Gastroesophageal sphincter (tissue), 4 donors: ENCODE measurements at regions not wholly inside any gene's neighbourhood (a gene's known extent, or its start where the extent isn't known, plus 50 kb on each side); places are given as distances from the start of the nearest gene placed in this dataset.
"Not testable (repeated sequence)": the region's sequence is repeated elsewhere in the genome, so short reads cannot be mapped to it uniquely, and the experiment has no call there.

Experiments
- ATAC-seq: fragments of 150-250 bp; one replicate; pipeline ENCODE4 v1.9.1; 2016; ENCODE audit warnings: mild to moderate bottlenecking, moderate library complexity
- H3K27ac ChIP-seq, 4 donors: fragments of 200-600 bp; sonication (generic) in 3 of 4; 1 replicate in 3 of 4; 2 replicates in 1 of 4; pipeline ENCODE4 v1.5.1; 2016 to 2019
- H3K27me3 ChIP-seq: fragments of 200-600 bp; sonication (generic); one replicate; pipeline ENCODE4 v1.5.1; 2019
- H3K36me3 ChIP-seq, 2 donors: fragments of 200-600 bp; sonication (generic); one replicate each; pipeline ENCODE4 v1.5.1; 2019; ENCODE audit warnings: control low read depth in 1 of 2
- H3K4me1 ChIP-seq, 3 donors: fragments of 200-600 bp; sonication (generic); 1 replicate in 2 of 3; 2 replicates in 1 of 3; pipeline ENCODE4 v1.5.1; 2016 to 2019; ENCODE audit warnings: control low read depth in 2 of 3
- H3K4me3 ChIP-seq, 2 donors: fragments of 200-600 bp; sonication (generic); one replicate each; pipeline ENCODE4 v1.5.1; 2019; ENCODE audit warnings: mild to moderate bottlenecking in 1 of 2, moderate library complexity in 1 of 2
- H3K9me3 ChIP-seq, 3 donors: fragments of 200-600 bp; sonication (generic); one replicate each; pipeline ENCODE4 v1.5.1; 2017 to 2019; ENCODE audit warnings: control low read depth in 2 of 3
- CTCF ChIP-seq, 4 experiments: fragments of 200-600 bp in 2 of 4; fragments of 450-650 bp in 2 of 4; sonication (generic) in 1 of 4; IDR thresholded peaks; one replicate each; pipeline ENCODE4 v1.5.1; 2017 to 2019; ENCODE audit warnings: antibody characterized with exemption in 4 of 4, mild to moderate bottlenecking in 2 of 4, moderate library complexity in 2 of 4
- EP300 ChIP-seq: sonication (generic); formaldehyde crosslinking; IDR thresholded peaks from one replicate; pipeline ENCODE4 v1.6.1; 2017; ENCODE audit warnings: antibody characterized with exemption, mild to moderate bottlenecking
- POLR2A ChIP-seq, 2 donors: fragments of 450-650 bp; IDR thresholded peaks; one replicate each; pipeline ENCODE4 v1.6.1; 2017; ENCODE audit warnings: antibody characterized with exemption in 2 of 2, mild to moderate bottlenecking in 2 of 2, moderate library complexity in 1 of 2
- POLR2AphosphoS5 ChIP-seq: sonication (generic); formaldehyde crosslinking; IDR thresholded peaks from one replicate; pipeline ENCODE4 v1.6.1; 2017; ENCODE audit warnings: antibody characterized with exemption
- WGBS, 2 donors: methylation state at CpG; one replicate each; pipeline ENCODE4 v1.1.5; 2018; ENCODE audit warnings: low coverage in 1 of 2; 5-methylcytosine and 5-hydroxymethylcytosine counted together

- H3K27me3 ChIP-seq, ATAC-seq, H3K4me3 ChIP-seq, H3K4me1 ChIP-seq, H3K27ac ChIP-seq, H3K9me3 ChIP-seq: not testable (repeated sequence)
- H3K36me3 ChIP-seq = peaks cover 14 to 89% of the 10 kb centered on the region in 2 donors
- WGBS, 2 donors = 80 to 81% methylated on average over 1 to 3 of the region's 5 CpGs
Observed at GRCh38 chr3:197618408-197618807, 62.6 kb upstream of the BDH1 start.

GRCh38 chr3:197615430-197615829 is 59.7 kb upstream of the BDH1 start:
- H3K27me3 ChIP-seq = no peaks in the 10 kb centered on the region
- no peak overlapping the region for H3K27ac ChIP-seq
- no peak overlapping the region for H3K4me3 ChIP-seq
- no peak for TF ChIP-seq EP300
- no peak for TF ChIP-seq POLR2AphosphoS5
- TF ChIP-seq POLR2A (IDR thresholded peaks at IDR 0.05) = no peak
- no peak for TF ChIP-seq CTCF (IDR thresholded peaks at IDR 0.05)
- no peak for ATAC-seq
- WGBS, 2 donors = 89 to 92% methylated on average over 3 of the region's 3 CpGs
- no peaks in the 10 kb centered on the region for H3K4me1 ChIP-seq
- peaks cover 11 to 98% of the 10 kb centered on the region in 2 donors for H3K36me3 ChIP-seq
- no peaks in the 10 kb centered on the region for H3K9me3 ChIP-seq

- WGBS, 2 donors = 20 to 81% methylated on average over 1 to 3 of the region's 3 CpGs
- not testable (repeated sequence) for H3K27ac ChIP-seq, H3K27me3 ChIP-seq, H3K9me3 ChIP-seq, H3K4me1 ChIP-seq, H3K4me3 ChIP-seq, ATAC-seq
- H3K36me3 ChIP-seq = peaks cover 11 to 95% of the 10 kb centered on the region in 2 donors
Observed at GRCh38 chr3:197614134-197614533, 58.4 kb upstream of the BDH1 start.

- Histone ChIP-seq H3K4me3 (no peak overlapping the region), H3K27ac (no peak overlapping the region), H3K9me3 (no peaks in the 10 kb centered on the region), H3K36me3 (peaks cover 11 to 95% of the 10 kb centered on the region in 2 donors), H3K4me1 (no peaks in the 10 kb centered on the region), H3K27me3 (no peaks in the 10 kb centered on the region)
- TF ChIP-seq EP300 (no peak), POLR2AphosphoS5 (no peak), POLR2A (IDR thresholded peaks at IDR 0.05) (no peak), CTCF (IDR thresholded peaks at IDR 0.05) (no peak)
- WGBS, 2 donors = 83 to 90% methylated on average over 1 to 6 of the region's 6 CpGs
- ATAC-seq = no peak
Observed at GRCh38 chr3:197613199-197613598, 57.4 kb upstream of the BDH1 start.

GRCh38 chr3:197611255-197611654 is 55.5 kb upstream of the BDH1 start:
- ATAC-seq = no peak
- H3K27me3 ChIP-seq = no peaks in the 10 kb centered on the region
- H3K36me3 ChIP-seq = peaks cover 11 to 97% of the 10 kb centered on the region in 2 donors
- H3K4me3 ChIP-seq = no peak overlapping the region
- H3K4me1 ChIP-seq = no peaks in the 10 kb centered on the region
- TF ChIP-seq POLR2A (IDR thresholded peaks at IDR 0.05) = no peak
- TF ChIP-seq CTCF (IDR thresholded peaks at IDR 0.05) = no peak
- no peak for TF ChIP-seq EP300
- TF ChIP-seq POLR2AphosphoS5 = no peak
- no peaks in the 10 kb centered on the region for H3K9me3 ChIP-seq
- 81 to 100% methylated on average over 2 of the region's 2 CpGs for WGBS, 2 donors
- no peak overlapping the region for H3K27ac ChIP-seq

- Histone ChIP-seq H3K4me1 (no peaks in the 10 kb centered on the region), H3K27ac (no peak overlapping the region), H3K9me3 (no peaks in the 10 kb centered on the region), H3K27me3 (no peaks in the 10 kb centered on the region), H3K4me3 (no peak overlapping the region), H3K36me3 (peaks cover 0 to 86% of the 10 kb centered on the region in 2 donors)
- 60 to 94% methylated on average over 1 to 2 of the region's 3 CpGs for WGBS, 2 donors
- no peak for ATAC-seq
- no peak for TF ChIP-seq CTCF (IDR thresholded peaks at IDR 0.05)
- TF ChIP-seq POLR2A (IDR thresholded peaks at IDR 0.05) = no peak
- TF ChIP-seq EP300 = no peak
- TF ChIP-seq POLR2AphosphoS5 = no peak
Observed at GRCh38 chr3:197606468-197606867, 50.7 kb upstream of the BDH1 start.
